ENCODE measurements at regions not wholly inside any gene's neighbourhood (a gene's known extent, or its start where the extent isn't known, plus 50 kb on each side); places are given as distances from the start of the nearest gene placed in this dataset.

GRCh38 chrX:129111081-129111798 lies 412.1 kb downstream of the SMARCA1 start:
- Histone ChIP-seq H3K27me3 (replicated peaks in 1 of 2; ENCODE audit: control insufficient read depth in 2 of 2, insufficient read depth in 2 of 2, low read length in 1 of 2) (no peaks in the 10 kb centered on the region; a peak in 1 of 4 replicates), H3K36me3 (ENCODE audit: control insufficient read depth in 2 of 2, insufficient read depth in 2 of 2, low read length in 1 of 2) (no peaks in the 10 kb centered on the region), H3K4me1 (ENCODE audit: control insufficient read depth, insufficient read depth, low read length) (no peaks in the 10 kb centered on the region), H3K79me2 (ENCODE audit: control insufficient read depth, insufficient read depth, low read length) (no peaks in the 10 kb centered on the region), H2AFZ (ENCODE audit: control insufficient read depth, low read depth, low read length) (no peak overlapping the region), H3K4me3 (no peak overlapping the region), H4K20me1 (ENCODE audit: control insufficient read depth, insufficient read depth) (no peaks in the 10 kb centered on the region), H3K9ac (ENCODE audit: control insufficient read depth, insufficient read depth, low read length) (no peak overlapping the region), H3K4me2 (ENCODE audit: control insufficient read depth, insufficient read depth) (no peak overlapping the region), H3K27ac (ENCODE audit: control insufficient read depth, insufficient read depth) (no peak overlapping the region), H3K9me3 (replicated peaks; ENCODE audit: control insufficient read depth, insufficient read depth, low read length) (no peaks in the 10 kb centered on the region)
- intact Hi-C loops (cut with micrococcal nuclease; ENCODE audit: unreplicated experiment) (no loop called here), in situ Hi-C loops (cut with MboI) (no loop called here)
- ChIA-PET POLR2A (interaction anchor here (0.6 kb wide), 1 partner anchor 586 kb away, joined by 4 read pairs; no protein-coding TSS in a partner anchor), CTCF (interaction anchor here (1.0 kb wide), 1 partner anchor 9 kb away, joined by 3 read pairs; no protein-coding TSS in a partner anchor), SMC1A (ENCODE audit: uncharacterized antibody, unreplicated experiment) (interaction anchor here (0.6 to 1.2 kb wide), 2 partner anchors 16 to 18 kb away, joined by 3 to 4 read pairs; no protein-coding TSS in a partner anchor), RAD21 (ENCODE audit: unreplicated experiment) (no interaction called here)
- 42% methylated on average over 15 of the region's 15 CpGs for WGBS (ENCODE audit: insufficient coverage, insufficient replicate concordance, low lambda C conversion rate, missing lambda C conversion rate)
- no peak for FAIRE-seq
- TF ChIP-seq BCL11A (IDR thresholded peaks at IDR 0.05; ENCODE audit: low read depth, low read length) = no peak
- TF ChIP-seq WRNIP1 (IDR thresholded peaks at IDR 0.05; ENCODE audit: borderline replicate concordance, low read depth, low read length) = no peak
- no peak for TF ChIP-seq RFX5 (IDR thresholded peaks at IDR 0.05; ENCODE audit: low read depth, low read length)
- no peak for TF ChIP-seq HCFC1 (IDR thresholded peaks at IDR 0.05; ENCODE audit: low read length)
- no peak for TF ChIP-seq MEF2A (IDR thresholded peaks at IDR 0.05; ENCODE audit: insufficient read depth, low read depth, low read length)
- TF ChIP-seq REST (IDR thresholded peaks at IDR 0.05; ENCODE audit: low read depth, low read length) = no peak
- no peak for TF ChIP-seq NRF1 (conservative IDR thresholded peaks at IDR 0.05; ENCODE audit: low read depth, low read length)
- TF ChIP-seq RAD21 (IDR thresholded peaks at IDR 0.05; ENCODE audit: insufficient read depth, low read depth, low read length) = no peak
- no peak for TF ChIP-seq IKZF2 (IDR thresholded peaks at IDR 0.05)
- no TSS peak for BruUV-seq (replicated peaks)
- no peak for ATAC-seq
- no peak for DNase-seq (ENCODE audit: low read depth, low spot score)
